Progenitor cell of endocrine pancreas (in vitro differentiated cells): ENCODE measurements at regions not wholly inside any gene's neighbourhood (a gene's known extent, or its start where the extent isn't known, plus 50 kb on each side); places are given as distances from the start of the nearest gene placed in this dataset.

Experiments
- DNase-seq: peaks from one replicate; pipeline ENCODE4 v3.0.0; 2021; ENCODE audit warnings: low spot score; ENCODE audit not compliant: unreplicated experiment
- H3K27ac Mint-ChIP-seq: 2 replicates; pipeline ENCODE4 v1.8.0; 2021; ENCODE audit warnings: mild to moderate bottlenecking, moderate library complexity, mixed read lengths
- H3K27me3 Mint-ChIP-seq: 2 replicates; pipeline ENCODE4 v1.8.0; 2021; ENCODE audit warnings: mixed read lengths
- H3K36me3 Mint-ChIP-seq: 2 replicates; pipeline ENCODE4 v1.8.0; 2022; ENCODE audit warnings: mixed read lengths; ENCODE audit not compliant: insufficient read depth
- H3K4me1 Mint-ChIP-seq: 2 replicates; pipeline ENCODE4 v1.8.0; 2021; ENCODE audit warnings: low read depth, mixed read lengths
- H3K4me3 Mint-ChIP-seq: 2 replicates; pipeline ENCODE4 v1.8.0; 2021; ENCODE audit warnings: low read depth, mild to moderate bottlenecking, moderate library complexity, mixed read lengths
- H3K9me3 Mint-ChIP-seq: 2 replicates; pipeline ENCODE4 v1.8.0; 2021; ENCODE audit warnings: low read depth, mixed read lengths
- TF ChIP-seq, protein P1 (sequence below): fragments of 200-600 bp; sonication (generic); IDR thresholded peaks from one replicate; pipeline ENCODE4 v1.5.0; 2021; ENCODE audit warnings: antibody characterized with exemption, mild to moderate bottlenecking; ENCODE audit not compliant: unreplicated experiment

DNA sequence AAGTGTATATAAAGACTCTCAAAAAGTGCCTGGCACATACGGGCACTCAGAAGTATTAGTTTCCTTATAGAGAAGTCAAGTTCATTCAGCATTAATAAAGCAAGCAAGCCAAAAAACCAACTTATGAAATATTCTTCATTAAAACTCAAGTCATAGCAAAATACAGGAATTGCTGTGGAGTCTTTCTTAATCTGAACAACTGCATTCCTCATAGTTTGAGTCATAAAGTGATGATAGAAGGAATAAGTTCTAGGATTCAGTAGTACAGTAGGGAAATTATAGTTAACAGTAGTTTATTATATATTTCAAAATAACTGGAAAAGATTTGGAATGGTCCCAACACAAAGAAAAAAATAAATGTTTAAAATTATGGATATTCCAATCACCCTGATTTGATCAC is 200.3 kb downstream of the C11orf91 start:
- no peak overlapping the region for H3K27ac Mint-ChIP-seq
- H3K4me1 Mint-ChIP-seq, result no peaks in the 10 kb centered on the region
- peaks cover 56% of the 10 kb centered on the region for H3K27me3 Mint-ChIP-seq
- DNase-seq, result no peak
- H3K36me3 Mint-ChIP-seq, result no peaks in the 10 kb centered on the region
- TF ChIP-seq, protein P1, sequence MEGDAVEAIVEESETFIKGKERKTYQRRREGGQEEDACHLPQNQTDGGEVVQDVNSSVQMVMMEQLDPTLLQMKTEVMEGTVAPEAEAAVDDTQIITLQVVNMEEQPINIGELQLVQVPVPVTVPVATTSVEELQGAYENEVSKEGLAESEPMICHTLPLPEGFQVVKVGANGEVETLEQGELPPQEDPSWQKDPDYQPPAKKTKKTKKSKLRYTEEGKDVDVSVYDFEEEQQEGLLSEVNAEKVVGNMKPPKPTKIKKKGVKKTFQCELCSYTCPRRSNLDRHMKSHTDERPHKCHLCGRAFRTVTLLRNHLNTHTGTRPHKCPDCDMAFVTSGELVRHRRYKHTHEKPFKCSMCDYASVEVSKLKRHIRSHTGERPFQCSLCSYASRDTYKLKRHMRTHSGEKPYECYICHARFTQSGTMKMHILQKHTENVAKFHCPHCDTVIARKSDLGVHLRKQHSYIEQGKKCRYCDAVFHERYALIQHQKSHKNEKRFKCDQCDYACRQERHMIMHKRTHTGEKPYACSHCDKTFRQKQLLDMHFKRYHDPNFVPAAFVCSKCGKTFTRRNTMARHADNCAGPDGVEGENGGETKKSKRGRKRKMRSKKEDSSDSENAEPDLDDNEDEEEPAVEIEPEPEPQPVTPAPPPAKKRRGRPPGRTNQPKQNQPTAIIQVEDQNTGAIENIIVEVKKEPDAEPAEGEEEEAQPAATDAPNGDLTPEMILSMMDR, result no peak
- no peak overlapping the region for H3K4me3 Mint-ChIP-seq
- no peaks in the 10 kb centered on the region for H3K9me3 Mint-ChIP-seq

DNA sequence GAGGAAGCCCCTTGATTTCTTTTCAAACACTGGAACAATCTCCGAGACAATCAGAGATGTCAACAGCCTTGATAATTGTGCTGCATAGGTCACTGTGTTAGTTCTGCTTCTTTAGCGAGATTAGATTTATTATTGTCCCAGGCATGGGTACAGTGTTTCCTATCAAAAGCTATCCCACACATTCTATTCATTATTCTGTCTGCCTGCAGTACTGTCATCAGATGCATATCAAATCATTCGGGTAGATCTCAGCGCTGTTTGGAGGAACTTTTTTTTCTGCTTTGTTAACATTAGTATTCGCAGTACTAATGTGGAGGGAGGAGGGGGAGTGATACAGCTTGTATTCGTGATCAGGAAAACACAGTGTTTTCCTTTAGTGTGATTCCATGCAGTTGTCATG is 208.0 kb downstream of the C11orf91 start:
- peaks cover 60% of the 10 kb centered on the region for H3K27me3 Mint-ChIP-seq
- H3K4me1 Mint-ChIP-seq, result peaks cover 11% of the 10 kb centered on the region
- no peaks in the 10 kb centered on the region for H3K9me3 Mint-ChIP-seq
- H3K36me3 Mint-ChIP-seq, result no peaks in the 10 kb centered on the region
- no peak overlapping the region for H3K4me3 Mint-ChIP-seq
- H3K27ac Mint-ChIP-seq, result no peak overlapping the region
- TF ChIP-seq, protein P1, result no peak
- DNase-seq, result no peak

DNA sequence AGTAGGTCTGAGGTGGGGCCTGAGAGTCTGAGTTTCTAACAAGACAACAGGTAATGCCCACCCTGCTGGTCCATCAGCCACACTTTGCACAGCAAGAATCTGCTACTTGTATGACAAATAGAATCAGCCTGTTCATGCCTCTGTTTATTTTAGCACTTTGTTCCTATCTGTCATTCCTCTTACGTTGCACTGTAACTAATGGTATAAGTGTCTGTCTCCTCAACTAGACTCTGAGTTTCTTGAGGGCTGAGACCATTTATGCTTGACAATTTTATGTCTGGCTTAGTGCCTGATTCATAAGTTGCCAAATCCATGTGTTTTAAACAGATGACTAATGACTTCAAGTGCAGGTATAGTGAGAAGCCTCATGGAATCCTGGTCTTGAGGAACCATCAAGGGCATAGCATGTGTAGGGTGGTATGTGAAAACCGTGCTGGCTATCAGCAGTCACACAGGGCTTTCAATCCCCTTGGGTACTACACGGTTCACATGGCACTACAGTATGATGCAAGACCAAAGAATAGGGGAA is 209.7 kb downstream of the C11orf91 start:
- Mint-ChIP-seq H3K4me1 (peaks cover 11% of the 10 kb centered on the region), H3K4me3 (no peak overlapping the region), H3K27me3 (peaks cover 55% of the 10 kb centered on the region), H3K27ac (no peak overlapping the region), H3K9me3 (no peaks in the 10 kb centered on the region), H3K36me3 (no peaks in the 10 kb centered on the region)
- TF ChIP-seq, protein P1, result no peak
- no peak for DNase-seq

DNA sequence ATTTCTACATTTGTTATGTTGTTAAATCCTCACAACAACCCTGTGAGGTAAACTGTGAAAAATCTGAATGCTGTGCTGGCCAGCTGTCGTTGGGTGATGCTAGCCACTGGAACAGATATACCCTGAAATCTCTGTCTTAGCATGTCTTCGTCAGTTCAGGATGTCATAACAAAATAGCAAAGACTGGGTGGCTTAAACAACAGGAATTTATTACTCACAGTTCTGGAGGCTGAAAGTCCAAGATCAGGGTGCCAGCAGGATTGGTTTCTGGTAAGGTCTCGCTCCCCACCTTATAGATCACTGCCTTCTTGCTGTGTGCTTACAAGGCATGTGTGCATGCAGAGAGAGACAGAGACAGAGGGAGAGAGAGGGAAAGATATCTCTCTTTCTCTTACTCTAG is 211.7 kb downstream of the C11orf91 start:
- H3K4me1 Mint-ChIP-seq, result peaks cover 6% of the 10 kb centered on the region
- H3K4me3 Mint-ChIP-seq, result no peak overlapping the region
- TF ChIP-seq, protein P1, result no peak
- H3K9me3 Mint-ChIP-seq, result peaks cover 2% of the 10 kb centered on the region
- peaks cover 65% of the 10 kb centered on the region for H3K27me3 Mint-ChIP-seq
- no peak for DNase-seq
- no peak overlapping the region for H3K27ac Mint-ChIP-seq
- no peaks in the 10 kb centered on the region for H3K36me3 Mint-ChIP-seq

DNA sequence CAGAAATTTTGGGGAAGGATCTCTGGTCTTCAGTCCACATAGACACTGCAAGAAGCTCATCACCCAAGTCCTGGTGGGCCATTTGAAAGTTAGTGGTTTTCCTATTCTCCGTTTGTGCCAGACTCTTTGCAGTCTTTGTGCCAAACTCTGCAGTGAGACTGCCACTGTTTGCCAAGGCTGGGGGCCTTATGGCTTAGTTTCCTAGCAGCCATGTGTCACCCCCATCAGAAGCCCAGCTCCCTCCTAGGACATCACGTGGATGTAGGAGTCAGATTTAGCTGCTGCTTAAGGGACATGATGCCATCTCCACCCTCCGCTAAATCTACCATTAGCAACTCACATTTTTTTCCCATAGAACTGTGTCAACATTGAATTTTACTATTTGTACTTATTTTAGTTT is 220.0 kb downstream of the C11orf91 start:
- Mint-ChIP-seq H3K9me3 (peaks cover 2% of the 10 kb centered on the region), H3K4me1 (peaks cover 20% of the 10 kb centered on the region), H3K27me3 (peaks cover 50% of the 10 kb centered on the region), H3K36me3 (no peaks in the 10 kb centered on the region), H3K4me3 (no peak overlapping the region), H3K27ac (no peak overlapping the region)
- DNase-seq, result no peak
- TF ChIP-seq, protein P1, result no peak
